ENCODE measurements at regions not wholly inside any gene's neighbourhood (a gene's known extent, or its start where the extent isn't known, plus 50 kb on each side); places are given as distances from the start of the nearest gene placed in this dataset.

DNA sequence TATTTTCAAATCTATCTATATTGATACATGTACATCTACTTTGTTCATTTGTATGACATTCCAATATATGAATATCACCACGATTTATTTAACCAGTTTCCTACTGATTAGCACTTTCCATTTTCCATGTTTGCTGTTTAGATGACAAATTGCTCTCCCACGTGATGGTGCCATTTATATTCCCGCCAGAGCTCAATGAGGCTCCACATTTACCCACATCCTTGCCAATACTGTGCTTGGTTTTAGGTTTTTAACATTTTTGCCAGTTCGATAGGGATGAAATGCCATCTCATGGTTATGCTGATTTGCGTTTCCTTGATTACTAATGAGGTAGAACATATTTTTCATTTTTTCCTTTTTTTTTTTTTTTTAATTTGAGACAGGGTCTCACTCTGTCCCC is 86.7 kb upstream of the TRIM2 start:
- TF ChIP-seq, protein P1, sequence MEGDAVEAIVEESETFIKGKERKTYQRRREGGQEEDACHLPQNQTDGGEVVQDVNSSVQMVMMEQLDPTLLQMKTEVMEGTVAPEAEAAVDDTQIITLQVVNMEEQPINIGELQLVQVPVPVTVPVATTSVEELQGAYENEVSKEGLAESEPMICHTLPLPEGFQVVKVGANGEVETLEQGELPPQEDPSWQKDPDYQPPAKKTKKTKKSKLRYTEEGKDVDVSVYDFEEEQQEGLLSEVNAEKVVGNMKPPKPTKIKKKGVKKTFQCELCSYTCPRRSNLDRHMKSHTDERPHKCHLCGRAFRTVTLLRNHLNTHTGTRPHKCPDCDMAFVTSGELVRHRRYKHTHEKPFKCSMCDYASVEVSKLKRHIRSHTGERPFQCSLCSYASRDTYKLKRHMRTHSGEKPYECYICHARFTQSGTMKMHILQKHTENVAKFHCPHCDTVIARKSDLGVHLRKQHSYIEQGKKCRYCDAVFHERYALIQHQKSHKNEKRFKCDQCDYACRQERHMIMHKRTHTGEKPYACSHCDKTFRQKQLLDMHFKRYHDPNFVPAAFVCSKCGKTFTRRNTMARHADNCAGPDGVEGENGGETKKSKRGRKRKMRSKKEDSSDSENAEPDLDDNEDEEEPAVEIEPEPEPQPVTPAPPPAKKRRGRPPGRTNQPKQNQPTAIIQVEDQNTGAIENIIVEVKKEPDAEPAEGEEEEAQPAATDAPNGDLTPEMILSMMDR (IDR thresholded peaks at IDR 0.05): no peak
- intact Hi-C loops (cut with DNase I): no loop called here
- Histone ChIP-seq H3K9me3 (no peaks in the 10 kb centered on the region), H3K4me3 (no peak overlapping the region), H3K36me3 (no peaks in the 10 kb centered on the region), H3K27me3 (peaks cover 0 to 5% (median 0%) of the 10 kb centered on the region in 7 donors), H3K27ac (no peak overlapping the region), H3K4me1 (peaks cover 0 to 25% (median 0%) of the 10 kb centered on the region in 9 donors)
- ATAC-seq (no peak), DNase-seq (no peak)
- WGBS, 2 donors: 86 to 89% methylated on average over 5 of the region's 5 CpGs

DNA sequence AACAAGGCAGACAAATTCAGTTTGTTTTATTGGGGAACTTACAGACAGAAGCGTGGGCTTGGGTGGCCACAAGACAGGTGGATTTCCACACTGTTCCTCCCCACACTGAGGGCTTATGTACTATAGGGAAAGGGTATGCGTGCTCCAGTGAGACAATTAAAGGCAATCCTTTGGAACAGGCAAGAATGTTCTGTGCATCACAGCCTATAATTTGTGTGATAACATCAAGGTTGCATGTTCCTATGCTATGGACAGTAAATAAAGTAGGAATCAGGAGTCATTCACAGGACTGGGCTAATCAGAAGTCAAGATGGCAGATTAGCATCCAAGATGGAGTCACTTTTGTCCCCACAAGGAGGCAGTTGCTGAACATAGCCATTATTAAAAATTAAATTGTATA is 84.6 kb upstream of the TRIM2 start:
- TF ChIP-seq, protein P1 (IDR thresholded peaks at IDR 0.05): no peak
- Histone ChIP-seq H3K27ac (no peak overlapping the region), H3K36me3 (no peaks in the 10 kb centered on the region), H3K9me3 (no peaks in the 10 kb centered on the region), H3K4me3 (no peak overlapping the region), H3K27me3 (peaks cover 0 to 5% (median 0%) of the 10 kb centered on the region in 7 donors), H3K4me1 (peaks cover 0 to 16% (median 0%) of the 10 kb centered on the region in 9 donors)
- DNase-seq (no peak), ATAC-seq (no peak)
- 81 to 90% methylated on average over 2 of the region's 2 CpGs for WGBS, 2 donors
- intact Hi-C loops (cut with DNase I): loop anchor here in 2 of 10 donors (2.0 to 5.0 kb wide), 2 partner anchors 27 to 37 kb away; no protein-coding TSS in a partner anchor

DNA sequence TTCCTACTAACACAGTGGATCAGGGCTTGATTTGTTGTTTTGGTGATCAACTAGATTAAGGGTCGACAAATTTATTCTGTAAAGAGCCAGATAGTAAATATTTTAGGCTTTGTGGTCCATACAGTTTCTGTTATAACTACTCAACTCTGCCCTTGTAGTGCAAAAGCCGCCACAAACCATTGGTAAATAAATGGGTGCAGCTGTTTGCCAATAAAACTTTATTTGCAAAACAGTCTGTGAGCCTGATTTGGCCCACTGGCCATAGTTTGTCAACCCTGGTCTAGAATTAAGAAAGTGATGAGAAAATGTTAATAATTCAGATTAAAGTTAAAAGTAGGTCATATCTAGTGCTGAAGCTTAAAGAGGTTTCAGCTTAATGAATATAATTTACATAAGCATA is 84.0 kb upstream of the TRIM2 start:
- Histone ChIP-seq H3K27ac (no peak overlapping the region), H3K36me3 (no peaks in the 10 kb centered on the region), H3K27me3 (peaks cover 0 to 5% (median 0%) of the 10 kb centered on the region in 7 donors), H3K4me3 (no peak overlapping the region), H3K4me1 (peaks cover 0 to 12% (median 0%) of the 10 kb centered on the region in 9 donors), H3K9me3 (no peaks in the 10 kb centered on the region)
- no peak for ATAC-seq
- intact Hi-C loops (cut with DNase I): loop anchor here in 1 of 10 donors (5.0 kb wide), 1 partner anchor 38 kb away; no protein-coding TSS in a partner anchor
- no peak for DNase-seq
- TF ChIP-seq, protein P1 (IDR thresholded peaks at IDR 0.05): no peak
- 89 to 91% methylated on average over 2 of the region's 2 CpGs for WGBS, 2 donors

DNA sequence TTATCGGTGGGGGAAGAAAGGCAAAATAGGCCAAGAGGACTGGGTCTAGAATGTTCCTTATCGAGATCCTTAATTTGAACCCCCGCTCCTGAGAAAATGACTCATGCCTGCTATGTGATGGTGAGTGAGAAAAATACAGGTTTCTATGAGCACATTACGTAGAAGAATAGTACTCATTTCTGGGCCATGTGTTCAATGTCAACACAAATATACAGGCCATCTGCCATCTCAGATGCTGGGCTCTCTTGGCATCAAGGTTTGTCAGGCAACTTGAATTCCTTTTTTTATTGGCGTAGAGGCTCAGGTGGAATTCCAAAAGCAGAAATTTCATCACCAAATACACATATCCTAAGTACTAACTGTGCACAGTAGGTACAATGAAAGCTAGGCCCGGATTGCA is 81.4 kb upstream of the TRIM2 start:
- Histone ChIP-seq H3K9me3 (no peaks in the 10 kb centered on the region), H3K4me1 (peaks cover 0 to 4% (median 0%) of the 10 kb centered on the region in 9 donors), H3K27me3 (peaks cover 0 to 8% (median 0%) of the 10 kb centered on the region in 7 donors), H3K27ac (no peak overlapping the region), H3K36me3 (no peaks in the 10 kb centered on the region), H3K4me3 (no peak overlapping the region)
- ATAC-seq (no peak), DNase-seq (no peak)
- intact Hi-C loops (cut with DNase I): loop anchor here in 1 of 10 donors (5.0 kb wide), 1 partner anchor 41 kb away; no protein-coding TSS in a partner anchor
- TF ChIP-seq, protein P1 (IDR thresholded peaks at IDR 0.05): no peak
- WGBS, 2 donors: 92 to 94% methylated on average over 6 of the region's 6 CpGs
